Common myeloid progenitor, CD34-positive (primary cell): ENCODE measurements at regions not wholly inside any gene's neighbourhood (a gene's known extent, or its start where the extent isn't known, plus 50 kb on each side); places are given as distances from the start of the nearest gene placed in this dataset.
"Not testable (repeated sequence)": the region's sequence is repeated elsewhere in the genome, so short reads cannot be mapped to it uniquely, and the experiment has no call there.

Experiments used
- CTCF ChIA-PET: fragments of 350-600 bp; sonication (Branson Sonifier 250); formaldehyde crosslinking; loops from one replicate; lab custom pipeline; 2021; ENCODE audit warnings: antibody characterized with exemption; lab: Charles Lee
- POLR2A ChIA-PET: fragments of 350-600 bp; sonication (Branson Sonifier 250); formaldehyde crosslinking; loops from one replicate; lab custom pipeline; 2021; ENCODE audit warnings: antibody characterized with exemption; lab: Charles Lee
- DNase-seq, 3 donors: peaks; one replicate each; pipeline versions ENCODE4 v3.0.0 to v3.0.0-alpha.2; 2013
- H3K27ac ChIP-seq, 2 experiments: 1 replicate in 1 of 2; 2 replicates in 1 of 2; pipeline ENCODE4 v1.7.0; 2013; ENCODE audit warnings: inconsistent platforms in 2 of 2, low read length in 2 of 2, mild to moderate bottlenecking in 2 of 2, low read depth in 1 of 2, moderate library complexity in 1 of 2; ENCODE audit not compliant: severe bottlenecking in 2 of 2, insufficient read depth in 1 of 2, poor library complexity in 1 of 2
- H3K27me3 ChIP-seq, 5 experiments: replicated peaks in 2 of 5; 1 replicate in 3 of 5; 2 replicates in 2 of 5; pipeline versions ENCODE4 v1.6.1 to v1.7.0; 2013; ENCODE audit warnings: low read length in 4 of 5, mild to moderate bottlenecking in 2 of 5, moderate library complexity in 2 of 5, inconsistent platforms in 1 of 5; ENCODE audit not compliant: insufficient read depth in 5 of 5, control insufficient read depth in 4 of 5
- H3K36me3 ChIP-seq, 4 experiments: 1 replicate in 2 of 4; 2 replicates in 2 of 4; pipeline versions ENCODE4 v1.6.1 to v1.7.0; 2013; ENCODE audit warnings: low read length in 3 of 4, control low read depth in 1 of 4, mild to moderate bottlenecking in 1 of 4; ENCODE audit not compliant: control insufficient read depth in 4 of 4, insufficient read depth in 4 of 4
- H3K4me1 ChIP-seq, 4 experiments: 1 replicate in 3 of 4; 2 replicates in 1 of 4; pipeline versions ENCODE4 v1.6.1 to v1.7.1; 2013; ENCODE audit warnings: low read length in 3 of 4, mild to moderate bottlenecking in 3 of 4, control low read depth in 1 of 4, inconsistent platforms in 1 of 4, moderate library complexity in 1 of 4; ENCODE audit not compliant: control insufficient read depth in 4 of 4, insufficient read depth in 4 of 4; ENCODE audit errors: control extremely low read depth in 1 of 4
- H3K4me3 ChIP-seq, 7 experiments: 1 replicate in 4 of 7; 2 replicates in 3 of 7; pipeline versions ENCODE4 v1.5.1 to v1.7.0; 2013; ENCODE audit warnings: mild to moderate bottlenecking in 7 of 7, low read length in 6 of 7, moderate library complexity in 6 of 7, inconsistent platforms in 2 of 7, low read depth in 2 of 7, control low read depth in 1 of 7; ENCODE audit not compliant: insufficient read depth in 4 of 7, control insufficient read depth in 1 of 7; ENCODE audit errors: extremely low read depth in 1 of 7
- H3K9me3 ChIP-seq, 5 experiments: 1 replicate in 4 of 5; 2 replicates in 1 of 5; pipeline versions ENCODE4 v1.6.1 to v1.7.1; 2013; ENCODE audit warnings: low read length in 4 of 5, mild to moderate bottlenecking in 2 of 5, inconsistent platforms in 1 of 5, low read depth in 1 of 5, moderate library complexity in 1 of 5; ENCODE audit not compliant: control insufficient read depth in 4 of 5, insufficient read depth in 2 of 5; ENCODE audit errors: control extremely low read depth in 1 of 5
- WGBS: methylation state at CpG from one replicate; pipeline ENCODE4 v1.1.5; 2013; ENCODE audit not compliant: insufficient coverage; 5-methylcytosine and 5-hydroxymethylcytosine counted together

DNA sequence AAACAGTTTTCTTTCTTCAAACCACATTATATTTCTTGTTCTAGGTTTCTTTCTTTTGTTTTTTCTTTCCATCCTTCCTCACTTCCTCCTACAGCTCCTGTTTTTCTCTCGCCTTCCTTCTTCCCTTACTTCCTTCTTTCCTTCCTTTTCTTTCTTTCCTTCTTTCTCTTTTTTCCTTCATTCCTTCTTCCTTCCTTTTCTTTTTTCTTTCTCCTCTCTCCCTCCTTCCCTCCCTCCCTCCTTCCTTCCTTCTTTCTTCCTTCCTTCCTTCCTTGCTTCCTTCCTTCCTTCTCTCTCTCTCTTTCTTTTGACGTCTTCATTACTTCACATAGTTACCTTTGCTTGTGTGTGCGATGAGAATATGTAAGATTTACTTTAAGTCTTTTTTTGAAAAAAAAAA, 470.0 kb upstream of the FSIP2 start:
- no peak overlapping the region for H3K4me3 ChIP-seq
- POLR2A ChIA-PET: no interaction called here
- no peaks in the 10 kb centered on the region for H3K27me3 ChIP-seq
- H3K36me3 ChIP-seq: no peaks in the 10 kb centered on the region
- no peaks in the 10 kb centered on the region for H3K4me1 ChIP-seq
- DNase-seq: no peak
- no peaks in the 10 kb centered on the region for H3K9me3 ChIP-seq
- CTCF ChIA-PET: no interaction called here
- no peak overlapping the region for H3K27ac ChIP-seq
- 100% methylated on average over 1 of the region's 3 CpGs for WGBS

DNA sequence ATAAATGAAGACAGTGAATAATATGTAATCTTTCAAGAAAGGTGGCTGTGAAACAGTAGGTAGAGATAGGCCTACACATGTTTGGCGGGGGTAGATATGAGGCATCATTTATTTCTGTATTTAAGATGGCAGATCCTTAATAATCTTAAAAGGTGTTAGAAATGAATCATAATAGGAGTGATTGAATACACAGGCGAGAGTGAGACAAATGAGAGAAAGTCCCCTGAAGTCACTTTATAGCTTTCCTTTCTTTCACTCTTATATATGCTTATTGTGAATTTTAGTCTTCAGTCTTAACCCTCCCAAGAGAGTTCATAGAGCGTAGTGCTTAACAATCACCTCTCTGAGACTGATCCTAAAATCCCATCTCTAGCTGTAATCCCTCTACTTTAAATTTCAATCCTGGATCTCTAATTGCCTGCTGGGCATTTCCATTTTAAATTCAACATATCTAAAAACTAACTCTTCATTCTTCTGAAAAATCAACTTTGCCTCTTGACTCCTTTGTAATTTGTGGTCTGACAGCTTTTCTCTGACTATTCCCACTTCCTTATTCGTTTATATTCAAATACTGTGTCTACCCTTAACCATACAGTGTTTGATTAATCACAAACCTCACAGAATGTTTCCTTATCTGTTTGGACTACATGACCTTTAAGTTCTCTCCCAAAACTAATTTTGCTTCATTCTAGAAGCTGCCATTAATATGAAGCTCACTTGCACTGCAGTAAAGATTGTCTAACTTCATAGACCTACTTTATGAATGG, 463.7 kb upstream of the FSIP2 start:
- Histone ChIP-seq H3K27ac (no peak overlapping the region), H3K36me3 (no peaks in the 10 kb centered on the region), H3K4me3 (no peak overlapping the region), H3K27me3 (no peaks in the 10 kb centered on the region), H3K4me1 (peaks cover 0 to 5% (median 0%) of the 10 kb centered on the region in 4 experiments), H3K9me3 (no peaks in the 10 kb centered on the region)
- POLR2A ChIA-PET: no interaction called here
- peak in 2 of 3 donors; percentile 7 to 22 for DNase-seq
- 67% methylated on average over 3 of the region's 4 CpGs for WGBS
- CTCF ChIA-PET: no interaction called here

DNA sequence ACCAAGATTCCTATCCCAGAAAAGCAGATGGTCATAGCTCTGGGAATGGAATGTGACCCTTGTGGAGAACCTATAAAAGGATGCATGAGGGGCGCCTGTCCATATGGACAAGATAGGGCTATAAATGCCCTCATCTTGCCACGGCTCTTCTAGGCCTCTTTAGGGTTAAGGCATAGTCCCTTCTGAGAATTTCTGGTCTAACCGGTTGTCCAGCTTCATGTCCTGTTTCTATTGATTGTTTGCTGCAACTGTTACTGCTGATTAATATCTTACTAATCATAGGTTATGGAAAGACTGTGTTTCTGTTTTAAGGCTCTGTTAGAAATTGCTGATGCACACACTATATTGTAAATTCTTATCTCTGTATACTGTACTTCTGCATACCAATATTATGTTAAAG, 462.6 kb upstream of the FSIP2 start:
- H3K36me3 ChIP-seq, DNase-seq, H3K27me3 ChIP-seq, H3K27ac ChIP-seq, POLR2A ChIA-PET, H3K4me3 ChIP-seq, H3K9me3 ChIP-seq, H3K4me1 ChIP-seq: not testable (repeated sequence)
- WGBS: 100% methylated on average over 1 of the region's 3 CpGs
- CTCF ChIA-PET: interaction anchor here (0.7 to 1.1 kb wide), 2 partner anchors 10 to 23 kb away, joined by 3 to 5 read pairs; no protein-coding TSS in a partner anchor

DNA sequence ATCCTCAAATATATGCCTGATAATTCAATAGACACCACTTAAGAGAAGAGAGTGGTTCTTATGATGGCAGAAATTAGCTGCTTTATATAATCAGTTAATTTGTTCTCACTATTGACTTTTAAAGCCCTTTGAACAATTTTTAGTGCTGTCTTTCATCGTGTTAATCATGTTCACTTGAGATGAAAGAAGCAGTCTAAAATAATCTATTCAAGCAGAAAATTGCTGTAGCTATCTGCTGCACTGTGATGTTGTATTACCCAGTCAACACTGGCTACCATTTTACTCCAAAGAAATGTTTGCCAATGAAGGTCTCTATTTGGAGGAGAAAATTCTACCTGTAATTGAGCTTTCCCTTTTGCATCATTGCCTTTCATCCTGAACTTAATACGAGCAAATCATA, 459.8 kb upstream of the FSIP2 start:
- no peak overlapping the region for H3K4me3 ChIP-seq
- H3K9me3 ChIP-seq: no peaks in the 10 kb centered on the region
- DNase-seq: no peak
- H3K27me3 ChIP-seq: no peaks in the 10 kb centered on the region
- no peaks in the 10 kb centered on the region for H3K36me3 ChIP-seq
- ChIA-PET CTCF (interaction anchor here (0.9 kb wide), 1 partner anchor 11 kb away, joined by 3 read pairs; no protein-coding TSS in a partner anchor), POLR2A (no interaction called here)
- H3K4me1 ChIP-seq: peaks cover 0 to 5% (median 0%) of the 10 kb centered on the region in 4 experiments
- 80% methylated on average over 1 of the region's 2 CpGs for WGBS
- H3K27ac ChIP-seq: no peak overlapping the region

DNA sequence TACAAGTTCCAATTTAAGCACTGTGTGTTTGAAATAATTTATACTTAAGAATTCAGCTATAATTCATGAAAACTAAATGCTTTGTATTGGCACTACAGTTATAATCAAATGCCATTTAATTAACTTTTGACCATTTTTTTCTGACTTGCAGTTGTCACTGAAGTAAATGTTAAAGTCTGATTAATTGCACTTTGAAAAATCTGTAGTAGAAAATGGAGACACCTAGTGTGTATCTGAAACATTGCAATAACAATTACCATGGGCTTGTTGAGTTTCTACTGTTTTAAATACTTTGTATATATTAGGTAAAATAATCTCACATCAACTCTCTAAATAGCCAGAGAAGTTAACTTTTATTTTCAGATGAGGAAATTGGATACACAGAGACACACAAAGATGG, 458.6 kb upstream of the FSIP2 start:
- Histone ChIP-seq H3K36me3 (no peaks in the 10 kb centered on the region), H3K9me3 (no peaks in the 10 kb centered on the region), H3K4me1 (peaks cover 0 to 3% (median 0%) of the 10 kb centered on the region in 4 experiments), H3K27ac (no peak overlapping the region), H3K4me3 (no peak overlapping the region), H3K27me3 (no peaks in the 10 kb centered on the region)
- ChIA-PET CTCF (interaction anchor here (0.9 to 1.5 kb wide), 2 partner anchors 11 to 634 kb away, joined by 3 read pairs; no protein-coding TSS in a partner anchor), POLR2A (no interaction called here)
- peak in 2 of 3 donors; percentile 27 to 44 for DNase-seq

DNA sequence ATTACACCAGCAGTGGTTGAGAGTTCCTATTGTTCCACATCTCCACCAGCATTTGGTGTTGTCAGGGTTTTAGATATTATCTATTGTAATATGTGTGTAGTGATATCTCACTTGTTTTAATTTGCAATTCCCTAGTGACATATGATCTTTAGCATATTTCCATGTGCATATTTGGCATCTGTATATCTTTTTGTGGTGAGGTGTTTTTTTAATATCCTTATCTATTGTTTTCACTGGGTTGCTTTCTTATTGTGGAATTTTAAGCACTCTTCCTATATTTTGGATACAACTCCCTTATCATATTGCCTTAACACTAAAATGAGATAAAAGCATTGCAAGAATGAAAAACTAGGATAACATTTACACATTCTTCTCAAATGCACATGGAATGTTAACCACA, 453.9 kb upstream of the FSIP2 start:
- Histone ChIP-seq H3K36me3 (no peaks in the 10 kb centered on the region), H3K4me3 (no peak overlapping the region), H3K9me3 (no peaks in the 10 kb centered on the region), H3K27me3 (no peaks in the 10 kb centered on the region), H3K27ac (no peak overlapping the region), H3K4me1 (no peaks in the 10 kb centered on the region)
- ChIA-PET CTCF (no interaction called here), POLR2A (no interaction called here)
- no peak for DNase-seq

DNA sequence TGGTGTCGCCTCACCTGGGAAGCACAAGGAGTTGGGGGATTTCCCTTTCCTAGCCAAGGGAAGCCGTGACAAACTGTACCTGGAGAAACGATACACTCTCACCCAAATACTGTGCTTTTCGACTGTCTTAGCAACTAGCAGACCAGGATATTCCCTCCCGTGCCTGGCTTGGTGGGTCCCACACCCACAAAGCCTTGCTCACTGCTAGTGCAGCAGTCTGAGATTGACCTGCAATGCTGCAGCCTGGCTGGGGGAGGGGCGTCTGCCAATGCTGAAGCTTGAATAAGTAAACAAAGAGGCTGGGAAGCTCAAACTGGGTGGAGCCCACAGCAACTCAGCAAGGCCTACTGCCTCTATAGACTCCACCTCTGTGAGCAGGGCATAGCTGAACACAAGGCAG, 448.6 kb upstream of the FSIP2 start:
- WGBS: 100% methylated on average over 3 of the region's 6 CpGs
- not testable (repeated sequence) for DNase-seq

More for the DNA sequence above, 448.6 kb upstream of the FSIP2 start:
- H3K4me3 ChIP-seq, H3K27me3 ChIP-seq, H3K9me3 ChIP-seq, POLR2A ChIA-PET, H3K4me1 ChIP-seq, H3K27ac ChIP-seq, H3K36me3 ChIP-seq: not testable (repeated sequence)
- CTCF ChIA-PET: interaction anchor here (0.6 to 3.7 kb wide), 4 partner anchors 9 to 919 kb away, joined by 3 to 20 read pairs (median 4); partner anchors contain the start of gene FSIP2
